Prostate gland (tissue), 2 donors: ENCODE measurements at regions not wholly inside any gene's neighbourhood (a gene's known extent, or its start where the extent isn't known, plus 50 kb on each side); places are given as distances from the start of the nearest gene placed in this dataset.

Experiments
- POLR2A ChIP-seq: fragments of 450-650 bp; IDR thresholded peaks from one replicate; pipeline ENCODE4 v1.6.1; 2016; ENCODE audit warnings: antibody characterized with exemption, mild to moderate bottlenecking
- TF ChIP-seq, protein P1 (sequence below), 4 experiments: fragments of 200-600 bp in 2 of 4; fragments of 450-650 bp in 2 of 4; sonication (generic) in 2 of 4; IDR thresholded peaks; 1 replicate in 3 of 4; 2 replicates in 1 of 4; pipeline ENCODE4 v1.5.1; 2016 to 2019; ENCODE audit warnings: antibody characterized with exemption in 4 of 4, mild to moderate bottlenecking in 2 of 4, moderate library complexity in 2 of 4

DNA sequence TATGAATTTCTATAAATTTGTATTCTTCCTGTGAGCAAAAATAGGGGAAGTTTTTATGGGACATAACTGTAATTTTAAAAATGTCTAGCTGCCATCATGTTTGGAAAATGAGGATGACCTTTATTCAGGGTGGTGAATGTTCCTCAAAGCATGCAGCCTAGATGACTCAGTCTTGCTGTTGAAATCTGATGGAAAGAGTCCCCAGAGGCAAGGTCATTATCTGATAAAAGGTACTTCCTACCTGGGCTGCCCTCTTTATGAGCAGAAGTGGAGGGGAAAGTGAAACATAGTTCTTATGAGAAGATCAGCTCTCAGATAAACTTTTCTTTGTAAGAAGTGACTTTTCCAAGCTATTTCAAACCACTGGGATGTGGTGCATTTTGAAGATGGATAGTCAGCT, 1144.7 kb upstream of the PIK3C3 start:
- TF ChIP-seq, protein P1, sequence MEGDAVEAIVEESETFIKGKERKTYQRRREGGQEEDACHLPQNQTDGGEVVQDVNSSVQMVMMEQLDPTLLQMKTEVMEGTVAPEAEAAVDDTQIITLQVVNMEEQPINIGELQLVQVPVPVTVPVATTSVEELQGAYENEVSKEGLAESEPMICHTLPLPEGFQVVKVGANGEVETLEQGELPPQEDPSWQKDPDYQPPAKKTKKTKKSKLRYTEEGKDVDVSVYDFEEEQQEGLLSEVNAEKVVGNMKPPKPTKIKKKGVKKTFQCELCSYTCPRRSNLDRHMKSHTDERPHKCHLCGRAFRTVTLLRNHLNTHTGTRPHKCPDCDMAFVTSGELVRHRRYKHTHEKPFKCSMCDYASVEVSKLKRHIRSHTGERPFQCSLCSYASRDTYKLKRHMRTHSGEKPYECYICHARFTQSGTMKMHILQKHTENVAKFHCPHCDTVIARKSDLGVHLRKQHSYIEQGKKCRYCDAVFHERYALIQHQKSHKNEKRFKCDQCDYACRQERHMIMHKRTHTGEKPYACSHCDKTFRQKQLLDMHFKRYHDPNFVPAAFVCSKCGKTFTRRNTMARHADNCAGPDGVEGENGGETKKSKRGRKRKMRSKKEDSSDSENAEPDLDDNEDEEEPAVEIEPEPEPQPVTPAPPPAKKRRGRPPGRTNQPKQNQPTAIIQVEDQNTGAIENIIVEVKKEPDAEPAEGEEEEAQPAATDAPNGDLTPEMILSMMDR (IDR thresholded peaks at IDR 0.05): no peak
- no peak for TF ChIP-seq POLR2A
